Cardiac fibroblast (primary cell): ENCODE measurements at regions not wholly inside any gene's neighbourhood (a gene's known extent, or its start where the extent isn't known, plus 50 kb on each side); places are given as distances from the start of the nearest gene placed in this dataset.
A peak's percentile ranks its signal among the peaks of the same experiment; 100 is the strongest.

Source experiments
- DNase-seq, 2 donors: peaks; one replicate each; pipeline versions ENCODE4 v3.0.0 to v3.0.0-alpha.2; 2010; ENCODE audit warnings: low read depth in 2 of 2
- H3K4me3 ChIP-seq, 2 donors: replicated peaks in 1 of 2; 1 replicate in 1 of 2; 2 replicates in 1 of 2; pipeline ENCODE4 v1.5.1; 2011; ENCODE audit warnings: low read depth in 2 of 2, low read length in 2 of 2, mild to moderate bottlenecking in 2 of 2, moderate library complexity in 1 of 2
- CTCF ChIP-seq: IDR thresholded peaks from one replicate; pipeline ENCODE4 v1.5.1; 2011; ENCODE audit warnings: low read depth, mild to moderate bottlenecking, low read length, inconsistent platforms

- H3K4me3 ChIP-seq, result no peak overlapping the region
- DNase-seq, result no peak
- no peak for TF ChIP-seq CTCF
These were observed 280.5 kb downstream of the POM121L12 start for GRCh38 chr7:53315981-53316380.

- TF ChIP-seq CTCF, result no peak
- no peak overlapping the region for H3K4me3 ChIP-seq
- no peak for DNase-seq
These were observed 283.1 kb downstream of the POM121L12 start for GRCh38 chr7:53318566-53318965.

- no peak for DNase-seq
- TF ChIP-seq CTCF, result no peak
- H3K4me3 ChIP-seq, result no peak overlapping the region
These were observed 289.6 kb downstream of the POM121L12 start for GRCh38 chr7:53325061-53325460.

GRCh38 chr7:53326634-53327033 lies 291.2 kb downstream of the POM121L12 start:
- no peak overlapping the region for H3K4me3 ChIP-seq

GRCh38 chr7:53336105-53336668 lies 300.8 kb downstream of the POM121L12 start:
- H3K4me3 ChIP-seq, result no peak overlapping the region
- DNase-seq, result no peak
- TF ChIP-seq CTCF, result no peak

More at GRCh38 chr7:53326634-53327033, 291.2 kb downstream of the POM121L12 start:
- TF ChIP-seq CTCF, result no peak
- DNase-seq, result no peak

- no peak for DNase-seq
- no peak for TF ChIP-seq CTCF
- no peak overlapping the region for H3K4me3 ChIP-seq
These were observed 304.8 kb downstream of the POM121L12 start for GRCh38 chr7:53340220-53340619.

GRCh38 chr7:53350241-53350640 lies 314.8 kb downstream of the POM121L12 start:
- peak; percentile 20 for TF ChIP-seq CTCF
- no peak overlapping the region for H3K4me3 ChIP-seq
- DNase-seq, result no peak
